ENCODE measurements at regions not wholly inside any gene's neighbourhood (a gene's known extent, or its start where the extent isn't known, plus 50 kb on each side); places are given as distances from the start of the nearest gene placed in this dataset.

- Histone ChIP-seq H3K27ac (ENCODE audit: low read length) (no peak overlapping the region), H3K79me2 (replicated peaks; ENCODE audit: insufficient read depth, low read length) (no peaks in the 10 kb centered on the region), H4K20me1 (ENCODE audit: insufficient read depth) (no peaks in the 10 kb centered on the region), H3F3A (ENCODE audit: insufficient read depth, low read length, poor library complexity, severe bottlenecking) (no peaks in the 10 kb centered on the region), H3K27me3 (ENCODE audit: insufficient read depth, low read depth, low read length) (no peaks in the 10 kb centered on the region), H3K36me3 (ENCODE audit: insufficient read depth, low read length) (no peaks in the 10 kb centered on the region), H3K4me2 (ENCODE audit: low read length) (no peak overlapping the region), H2AFZ (ENCODE audit: low read depth, low read length) (no peak overlapping the region), H3K4me3 (ENCODE audit: low read length) (no peak overlapping the region), H3K9me3 (ENCODE audit: low read length) (no peaks in the 10 kb centered on the region), H3K9me2 (ENCODE audit: insufficient read depth, low read length) (no peaks in the 10 kb centered on the region), H3K9ac (ENCODE audit: low read length) (no peak overlapping the region)
- TF ChIP-seq EP300 (conservative IDR thresholded peaks at IDR 0.05; ENCODE audit: poor library complexity, severe bottlenecking) (no peak), SMC3 (conservative IDR thresholded peaks at IDR 0.05; ENCODE audit: poor library complexity) (no peak), MXI1 (conservative IDR thresholded peaks at IDR 0.05; ENCODE audit: poor library complexity, severe bottlenecking) (no peak), TAF1 (IDR thresholded peaks at IDR 0.05; ENCODE audit: low read depth) (no peak), REST (IDR thresholded peaks at IDR 0.05; ENCODE audit: borderline replicate concordance) (no peak), POLR2AphosphoS5 (IDR thresholded peaks at IDR 0.05) (no peak)
These were observed 81.6 kb upstream of the ARGLU1 start for GRCh38 chr13:106649495-106649894.

GRCh38 chr13:106640515-106640914 lies 72.6 kb upstream of the ARGLU1 start:
- no peak overlapping the region for H2AFZ ChIP-seq (ENCODE audit: low read depth, low read length)
- H3F3A ChIP-seq (ENCODE audit: insufficient read depth, low read length, poor library complexity, severe bottlenecking): no peaks in the 10 kb centered on the region
- no peak overlapping the region for H3K27ac ChIP-seq (ENCODE audit: low read length)
- H3K27me3 ChIP-seq (ENCODE audit: insufficient read depth, low read depth, low read length): no peaks in the 10 kb centered on the region
- TF ChIP-seq POLR2AphosphoS5 (IDR thresholded peaks at IDR 0.05): no peak
- no peak for TF ChIP-seq TAF1 (IDR thresholded peaks at IDR 0.05; ENCODE audit: low read depth)
- no peak for TF ChIP-seq SMC3 (conservative IDR thresholded peaks at IDR 0.05; ENCODE audit: poor library complexity)
- no peak for TF ChIP-seq RAD21 (conservative IDR thresholded peaks at IDR 0.05)
- TF ChIP-seq EZH2 (IDR thresholded peaks at IDR 0.05; ENCODE audit: borderline replicate concordance, insufficient read depth, low read length, poor library complexity, severe bottlenecking): no peak
- TF ChIP-seq MXI1 (conservative IDR thresholded peaks at IDR 0.05; ENCODE audit: poor library complexity, severe bottlenecking): no peak
- TF ChIP-seq EP300 (conservative IDR thresholded peaks at IDR 0.05; ENCODE audit: poor library complexity, severe bottlenecking): no peak
- H3K9ac ChIP-seq (ENCODE audit: low read length): no peak overlapping the region
- H3K79me2 ChIP-seq (replicated peaks; ENCODE audit: insufficient read depth, low read length): no peaks in the 10 kb centered on the region
- H3K4me2 ChIP-seq (ENCODE audit: low read length): no peak overlapping the region
- H3K9me3 ChIP-seq (ENCODE audit: low read length): no peaks in the 10 kb centered on the region
- no peak overlapping the region for H3K4me3 ChIP-seq (ENCODE audit: low read length)
- H3K36me3 ChIP-seq (ENCODE audit: insufficient read depth, low read length): no peaks in the 10 kb centered on the region
- no peaks in the 10 kb centered on the region for H4K20me1 ChIP-seq (ENCODE audit: insufficient read depth)
- no peaks in the 10 kb centered on the region for H3K9me2 ChIP-seq (ENCODE audit: insufficient read depth, low read length)

- H3K9me2 ChIP-seq (ENCODE audit: insufficient read depth, low read length): no peaks in the 10 kb centered on the region
- no peaks in the 10 kb centered on the region for H3K27me3 ChIP-seq (ENCODE audit: insufficient read depth, low read depth, low read length)
- H3K27ac ChIP-seq (ENCODE audit: low read length): no peak overlapping the region
- TF ChIP-seq SMC3 (conservative IDR thresholded peaks at IDR 0.05; ENCODE audit: poor library complexity) (no peak), TAF1 (IDR thresholded peaks at IDR 0.05; ENCODE audit: low read depth) (no peak), MXI1 (conservative IDR thresholded peaks at IDR 0.05; ENCODE audit: poor library complexity, severe bottlenecking) (no peak), REST (IDR thresholded peaks at IDR 0.05; ENCODE audit: borderline replicate concordance) (no peak), POLR2AphosphoS5 (IDR thresholded peaks at IDR 0.05) (no peak)
- TF ChIP-seq, protein P1, sequence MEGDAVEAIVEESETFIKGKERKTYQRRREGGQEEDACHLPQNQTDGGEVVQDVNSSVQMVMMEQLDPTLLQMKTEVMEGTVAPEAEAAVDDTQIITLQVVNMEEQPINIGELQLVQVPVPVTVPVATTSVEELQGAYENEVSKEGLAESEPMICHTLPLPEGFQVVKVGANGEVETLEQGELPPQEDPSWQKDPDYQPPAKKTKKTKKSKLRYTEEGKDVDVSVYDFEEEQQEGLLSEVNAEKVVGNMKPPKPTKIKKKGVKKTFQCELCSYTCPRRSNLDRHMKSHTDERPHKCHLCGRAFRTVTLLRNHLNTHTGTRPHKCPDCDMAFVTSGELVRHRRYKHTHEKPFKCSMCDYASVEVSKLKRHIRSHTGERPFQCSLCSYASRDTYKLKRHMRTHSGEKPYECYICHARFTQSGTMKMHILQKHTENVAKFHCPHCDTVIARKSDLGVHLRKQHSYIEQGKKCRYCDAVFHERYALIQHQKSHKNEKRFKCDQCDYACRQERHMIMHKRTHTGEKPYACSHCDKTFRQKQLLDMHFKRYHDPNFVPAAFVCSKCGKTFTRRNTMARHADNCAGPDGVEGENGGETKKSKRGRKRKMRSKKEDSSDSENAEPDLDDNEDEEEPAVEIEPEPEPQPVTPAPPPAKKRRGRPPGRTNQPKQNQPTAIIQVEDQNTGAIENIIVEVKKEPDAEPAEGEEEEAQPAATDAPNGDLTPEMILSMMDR (IDR thresholded peaks at IDR 0.05; ENCODE audit: poor library complexity, severe bottlenecking): no peak
- H3K79me2 ChIP-seq (replicated peaks; ENCODE audit: insufficient read depth, low read length): no peaks in the 10 kb centered on the region
- H3K9ac ChIP-seq (ENCODE audit: low read length): no peak overlapping the region
- H3K4me3 ChIP-seq (ENCODE audit: low read length): no peak overlapping the region
- no peak overlapping the region for H3K4me2 ChIP-seq (ENCODE audit: low read length)
- no peak overlapping the region for H2AFZ ChIP-seq (ENCODE audit: low read depth, low read length)
- H3F3A ChIP-seq (ENCODE audit: insufficient read depth, low read length, poor library complexity, severe bottlenecking): no peaks in the 10 kb centered on the region
- no peaks in the 10 kb centered on the region for H4K20me1 ChIP-seq (ENCODE audit: insufficient read depth)
- no peaks in the 10 kb centered on the region for H3K9me3 ChIP-seq (ENCODE audit: low read length)
- no peaks in the 10 kb centered on the region for H3K36me3 ChIP-seq (ENCODE audit: insufficient read depth, low read length)
These were observed 69.6 kb upstream of the ARGLU1 start for GRCh38 chr13:106637519-106637918.

Data from neural cell (in vitro differentiated cells).